HL-60 (cell line): ENCODE measurements at regions not wholly inside any gene's neighbourhood (a gene's known extent, or its start where the extent isn't known, plus 50 kb on each side); places are given as distances from the start of the nearest gene placed in this dataset.

Experiments
- DNase-seq, 2 experiments: peaks; one replicate each; pipeline ENCODE4 v3.0.0-alpha.2; 2010 to 2020; ENCODE audit warnings: low read depth in 1 of 2, low spot score in 1 of 2
- H3K27ac ChIP-seq: fragments of 250-450 bp; sonication (Bioruptor Pico); replicated peaks from 2 replicates; pipeline ENCODE4 v1.5.1; 2020; ENCODE audit warnings: mild to moderate bottlenecking, moderate library complexity
- H3K27me3 ChIP-seq: fragments of 250-450 bp; sonication (Bioruptor Pico); 2 replicates; pipeline ENCODE4 v1.5.1; 2021; ENCODE audit warnings: mild to moderate bottlenecking, moderate library complexity; ENCODE audit not compliant: insufficient read depth, poor library complexity, severe bottlenecking
- H3K4me3 ChIP-seq: replicated peaks from 2 replicates; pipeline ENCODE4 v1.5.1; 2011; ENCODE audit warnings: mild to moderate bottlenecking, control low read depth, low read length; ENCODE audit not compliant: insufficient read depth
- CTCF ChIP-seq: IDR thresholded peaks from one replicate; pipeline ENCODE4 v1.5.1; 2011; ENCODE audit warnings: low read length, control low read depth, inconsistent platforms; ENCODE audit not compliant: insufficient read depth
- GABPA ChIP-seq: IDR thresholded peaks from 2 replicates; pipeline ENCODE4 v1.6.1; 2012; ENCODE audit warnings: low read depth
- POLR2AphosphoS5 ChIP-seq: IDR thresholded peaks from 2 replicates; pipeline ENCODE4 v1.6.1; 2012; ENCODE audit warnings: low read depth
- REST ChIP-seq: IDR thresholded peaks from 2 replicates; pipeline ENCODE4 v1.6.1; 2012; ENCODE audit warnings: low read depth; ENCODE audit not compliant: insufficient replicate concordance
- SPI1 ChIP-seq: IDR thresholded peaks from 2 replicates; pipeline ENCODE4 v1.6.1; 2012; ENCODE audit warnings: low read depth, mild to moderate bottlenecking, borderline replicate concordance

GRCh38 chr10:108147346-108147745 lies 982.8 kb upstream of the SORCS1 start:
- Histone ChIP-seq H3K27ac (no peak overlapping the region), H3K4me3 (no peak overlapping the region), H3K27me3 (no peaks in the 10 kb centered on the region)
- TF ChIP-seq POLR2AphosphoS5 (no peak), SPI1 (no peak), CTCF (no peak), GABPA (no peak), REST (no peak)
- DNase-seq = no peak

- no peak overlapping the region for H3K27ac ChIP-seq
- no peak overlapping the region for H3K4me3 ChIP-seq
- H3K27me3 ChIP-seq = no peaks in the 10 kb centered on the region
- DNase-seq = no peak
- TF ChIP-seq SPI1 = no peak
Measured at GRCh38 chr10:108141064-108141463, 976.6 kb upstream of the SORCS1 start.

- DNase-seq = no peak
- no peak for TF ChIP-seq SPI1
- no peak for TF ChIP-seq REST
- TF ChIP-seq GABPA = no peak
- no peaks in the 10 kb centered on the region for H3K27me3 ChIP-seq
- no peak overlapping the region for H3K4me3 ChIP-seq
- no peak overlapping the region for H3K27ac ChIP-seq
Measured at GRCh38 chr10:108132303-108132702, 967.8 kb upstream of the SORCS1 start.

GRCh38 chr10:108130575-108130974 lies 966.1 kb upstream of the SORCS1 start:
- no peak for TF ChIP-seq SPI1
- no peak for TF ChIP-seq POLR2AphosphoS5
- no peak for TF ChIP-seq CTCF
- TF ChIP-seq GABPA = no peak
- TF ChIP-seq REST = no peak
- no peak overlapping the region for H3K27ac ChIP-seq
- H3K4me3 ChIP-seq = no peak overlapping the region
- DNase-seq = no peak
- H3K27me3 ChIP-seq = no peaks in the 10 kb centered on the region
